GM11168 (cell line): ENCODE measurements at regions not wholly inside any gene's neighbourhood (a gene's known extent, or its start where the extent isn't known, plus 50 kb on each side); places are given as distances from the start of the nearest gene placed in this dataset.
"Not testable (repeated sequence)": the region's sequence is repeated elsewhere in the genome, so short reads cannot be mapped to it uniquely, and the experiment has no call there.

ENCODE experiments used
- in situ Hi-C: fragments of 300-500 bp; cut with MboI; formaldehyde crosslinking; loops from one replicate; pipeline ENCODE4 v1.12.0; 2022; ENCODE audit warnings: low sequenced_read_pairs; ENCODE audit not compliant: unreplicated experiment

- in situ Hi-C loops, result no loop called here
Measured at GRCh38 chr5:168117469-168117868, 174.0 kb upstream of the WWC1 start.

DNA sequence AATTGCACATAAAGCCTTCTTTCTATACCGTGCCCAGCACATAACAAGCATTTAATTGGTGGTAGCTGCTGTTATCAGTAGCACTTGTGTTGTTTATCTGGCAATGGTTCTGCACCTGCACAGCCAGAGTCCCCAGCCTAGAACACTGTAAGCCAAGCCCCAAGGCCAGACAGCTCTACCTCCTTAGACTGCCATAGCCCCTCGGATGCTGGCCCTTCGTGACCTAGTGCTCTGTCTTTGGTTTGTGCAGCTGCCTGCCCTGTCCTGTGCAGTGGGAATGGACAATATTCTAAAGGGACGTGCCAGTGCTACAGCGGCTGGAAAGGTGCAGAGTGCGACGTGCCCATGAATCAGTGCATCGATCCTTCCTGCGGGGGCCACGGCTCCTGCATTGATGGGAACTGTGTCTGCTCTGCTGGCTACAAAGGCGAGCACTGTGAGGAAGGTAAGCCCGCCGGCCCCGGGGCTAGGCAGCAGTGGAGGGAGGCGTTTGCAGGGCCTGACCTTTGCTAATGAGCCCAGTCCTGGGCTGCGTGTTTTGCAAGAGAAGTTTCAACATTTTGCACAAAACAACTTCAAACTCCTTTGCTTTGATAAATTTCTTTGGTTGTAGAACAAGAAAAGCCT, 173.3 kb upstream of the WWC1 start:
- in situ Hi-C loops, result no loop called here

DNA sequence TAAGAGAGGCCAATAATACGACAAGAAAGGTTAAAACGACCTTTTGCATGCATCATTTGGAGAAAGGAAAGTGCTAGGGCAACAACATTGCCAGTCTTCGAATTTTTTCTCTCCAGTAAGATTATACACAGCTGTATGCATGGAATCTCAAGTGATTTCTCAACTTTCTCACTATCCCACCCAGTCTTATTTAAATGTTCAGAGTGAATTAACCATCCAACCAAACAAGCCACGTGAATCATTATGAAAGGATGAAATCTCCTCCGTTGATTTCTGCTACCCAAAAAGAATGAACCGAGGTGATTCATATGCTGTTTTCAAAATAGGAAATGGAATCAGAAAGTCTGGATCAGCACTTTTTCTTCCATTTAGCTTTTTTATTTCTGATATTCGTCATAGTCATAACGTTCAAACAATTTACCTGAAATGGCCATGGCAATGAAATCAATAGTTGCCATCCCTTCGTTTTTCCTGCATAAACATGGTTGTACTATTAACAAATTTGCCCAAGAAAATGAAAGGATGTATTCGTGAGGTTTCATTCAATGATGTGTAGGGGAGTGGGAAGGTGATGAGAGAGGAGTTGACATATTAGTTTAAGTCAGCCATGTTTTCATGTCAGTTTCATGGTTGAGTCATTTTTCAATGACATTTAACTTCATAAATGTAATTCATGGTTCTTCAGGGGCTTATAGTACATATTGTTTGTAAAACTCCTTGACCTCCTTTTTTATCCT, 170.9 kb upstream of the WWC1 start:
- in situ Hi-C loops, result no loop called here

DNA sequence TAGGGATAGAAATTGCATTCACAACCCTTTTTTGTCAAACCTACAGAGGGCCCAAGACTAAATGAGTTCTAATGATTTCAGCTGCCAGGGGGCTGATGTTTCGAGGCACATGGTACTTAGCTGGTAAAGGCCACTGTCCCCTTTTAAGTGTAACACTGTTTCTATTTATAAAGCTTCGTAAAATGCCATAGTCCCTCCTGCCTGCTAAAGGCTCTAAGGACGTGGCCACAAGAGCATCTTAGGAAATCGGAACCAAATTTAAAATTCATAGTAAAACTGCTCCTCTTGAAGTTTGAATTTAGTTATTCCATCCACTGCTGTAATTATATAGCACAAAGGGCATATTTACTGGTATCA, 170.3 kb upstream of the WWC1 start:
- in situ Hi-C loops, result no loop called here

DNA sequence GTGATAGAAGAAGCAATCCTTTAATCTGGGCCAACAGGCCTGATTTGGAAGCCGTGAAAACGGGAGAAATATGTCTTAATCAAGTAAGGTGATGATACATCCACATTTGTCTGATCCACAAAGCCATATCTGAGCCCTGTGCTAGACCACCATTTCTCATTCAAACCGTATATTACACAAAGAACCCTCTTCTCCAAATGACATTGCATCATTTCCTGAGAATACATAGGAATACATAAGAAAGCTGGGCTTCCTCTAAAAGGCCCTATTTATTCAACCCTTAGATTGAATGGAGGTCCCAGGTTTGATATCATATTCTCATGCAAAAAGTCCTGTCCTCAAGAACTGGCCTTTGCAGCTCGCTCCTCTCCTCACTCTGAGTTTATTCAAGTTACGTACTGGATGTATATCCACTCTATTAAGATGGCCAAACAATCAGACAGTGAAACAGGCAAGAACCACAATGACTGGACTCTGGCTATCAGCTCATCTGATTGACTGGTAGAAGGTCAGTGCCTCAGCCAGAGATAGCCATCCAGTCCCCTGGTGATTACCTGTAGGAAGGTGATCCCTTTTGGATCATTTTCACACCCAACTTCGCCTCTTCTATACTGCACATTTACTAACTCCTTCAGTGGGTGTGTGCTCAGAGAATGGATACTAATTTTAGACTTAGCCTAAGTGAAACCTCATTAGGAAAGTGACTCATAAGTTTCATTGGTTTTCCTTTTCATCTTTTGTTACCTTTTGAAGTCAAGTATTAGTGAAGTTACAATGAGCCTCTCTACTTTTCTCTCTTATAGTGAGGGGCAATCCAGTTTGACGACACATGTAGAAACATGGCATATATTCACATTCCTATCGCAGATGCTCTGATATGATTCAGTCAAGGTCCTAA, 167.6 kb upstream of the WWC1 start:
- in situ Hi-C loops, result no loop called here

DNA sequence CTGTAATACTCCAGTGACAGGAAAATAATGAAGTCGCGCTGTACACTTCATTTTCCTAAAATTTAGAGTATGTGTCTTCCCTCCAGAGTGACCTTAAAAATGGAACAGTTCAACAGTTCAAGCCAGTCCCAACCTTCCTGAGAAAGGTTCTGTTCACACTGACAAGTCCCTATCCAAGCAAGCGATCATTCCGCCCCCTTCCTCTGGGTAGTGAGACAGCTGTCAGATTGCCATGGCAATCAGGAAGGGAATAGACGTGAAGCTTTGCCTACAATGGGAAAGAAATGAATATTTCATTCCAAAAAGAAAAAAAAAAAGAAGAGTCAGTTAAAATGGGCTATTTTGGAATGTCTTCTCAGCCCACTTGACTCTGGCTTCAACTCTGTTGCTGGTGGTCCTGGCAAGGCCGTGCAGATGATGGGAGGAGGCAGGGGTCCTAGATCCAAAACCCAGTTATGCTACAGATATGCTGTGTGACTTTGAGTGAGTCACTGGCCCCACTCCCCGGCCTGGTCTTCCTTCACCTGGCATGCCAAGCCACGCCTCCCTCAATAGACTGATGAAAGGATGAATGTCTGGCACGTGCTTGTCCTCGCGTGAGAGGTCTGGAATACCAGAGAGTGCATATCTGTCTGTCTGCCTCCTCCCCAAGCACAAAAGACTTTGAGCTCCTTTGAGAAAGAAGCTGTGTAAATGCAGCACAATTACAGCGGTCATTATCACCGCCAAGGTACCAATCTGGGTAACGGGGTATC, 165.8 kb upstream of the WWC1 start:
- in situ Hi-C loops, result no loop called here

GRCh38 chr5:168126606-168127005, 164.8 kb upstream of the WWC1 start:
- in situ Hi-C loops, result no loop called here

- in situ Hi-C loops, result no loop called here
Measured at GRCh38 chr5:168128111-168128510, 163.3 kb upstream of the WWC1 start.

DNA sequence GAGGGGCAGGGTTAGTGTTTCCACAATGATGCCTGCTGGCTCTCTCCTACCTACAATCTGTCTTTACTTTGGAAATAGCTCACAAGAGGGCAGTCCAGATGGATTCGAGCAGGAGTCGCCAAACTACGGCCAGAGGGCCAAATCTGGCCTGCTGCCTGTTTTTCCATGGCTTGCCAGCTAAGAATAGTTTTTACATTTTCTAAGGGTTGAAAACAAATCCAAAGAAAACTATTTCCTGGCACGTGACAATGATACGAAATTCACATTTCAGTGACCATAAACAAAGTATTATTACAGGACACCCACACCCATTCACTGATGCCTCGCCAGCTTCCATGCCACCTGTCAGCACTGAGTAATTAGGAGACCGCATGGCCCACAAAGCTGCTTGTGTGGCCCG, 162.9 kb upstream of the WWC1 start:
- in situ Hi-C loops, result no loop called here

- in situ Hi-C loops, result no loop called here
Measured at GRCh38 chr5:168131519-168131918, 159.9 kb upstream of the WWC1 start.

DNA sequence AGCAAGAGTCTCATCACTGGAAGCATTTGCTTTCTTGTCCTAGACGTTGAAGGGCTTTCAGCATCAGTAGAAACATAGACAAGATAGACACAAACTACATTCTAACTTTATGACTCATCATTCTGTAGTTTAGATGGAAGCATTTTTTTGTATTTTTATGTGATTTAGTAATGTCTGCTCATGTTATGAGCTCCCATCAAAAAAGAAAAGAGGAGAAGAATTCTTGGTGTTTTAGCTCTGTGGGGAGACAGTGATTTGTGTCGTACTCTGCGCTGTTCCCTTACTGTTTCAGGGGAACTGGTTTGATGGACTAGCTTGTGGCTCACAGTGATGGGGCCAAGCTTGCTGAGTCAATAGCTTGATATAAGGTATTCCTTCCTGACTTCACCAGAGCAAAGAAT, 159.2 kb upstream of the WWC1 start:
- in situ Hi-C loops, result no loop called here

DNA sequence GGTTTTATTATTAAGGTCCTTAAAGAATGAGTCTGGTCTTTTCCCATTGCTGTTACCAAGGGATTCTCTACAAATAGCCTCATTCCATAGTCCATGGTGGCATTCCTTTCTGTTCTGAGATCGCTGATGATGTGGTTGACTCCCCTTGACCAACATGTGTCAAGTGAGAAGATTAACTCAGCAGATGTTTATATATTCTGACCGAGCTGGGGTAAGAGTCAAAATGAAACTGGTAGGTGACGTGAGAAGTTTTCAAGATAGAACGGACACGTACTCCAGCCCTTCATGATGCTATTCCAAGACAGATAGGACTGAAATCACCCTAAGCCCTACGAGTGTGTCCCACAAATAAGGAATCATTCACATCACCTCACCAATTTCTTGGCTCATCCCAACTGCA, 155.5 kb upstream of the WWC1 start:
- in situ Hi-C loops, result no loop called here

GRCh38 chr5:168136340-168136739, 155.1 kb upstream of the WWC1 start:
- in situ Hi-C loops, result no loop called here

DNA sequence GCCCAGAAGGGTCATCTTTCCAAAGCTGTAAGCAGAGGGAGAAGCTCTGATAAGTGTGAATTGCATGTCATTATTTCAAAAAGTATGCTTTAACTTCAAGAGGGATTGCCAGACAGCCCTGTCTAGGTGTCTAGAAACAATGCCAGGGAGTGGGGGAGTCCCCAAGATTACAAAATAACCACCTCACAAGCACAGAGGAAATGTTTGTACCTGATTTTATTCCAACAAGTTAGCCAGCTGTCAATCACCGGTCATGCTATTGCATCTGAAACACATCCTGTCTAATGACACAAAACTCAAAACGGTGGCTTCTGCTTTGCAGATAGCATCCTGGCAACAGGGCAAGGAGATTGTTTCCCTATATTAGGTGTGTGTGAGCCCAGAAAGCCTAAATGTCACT, 154.2 kb upstream of the WWC1 start:
- in situ Hi-C loops, result no loop called here

GRCh38 chr5:168140241-168140640, 151.2 kb upstream of the WWC1 start:
- in situ Hi-C loops, result no loop called here

- in situ Hi-C loops, result no loop called here
Measured at GRCh38 chr5:168142402-168142801, 149.0 kb upstream of the WWC1 start.

GRCh38 chr5:168143521-168143920, 147.9 kb upstream of the WWC1 start:
- in situ Hi-C loops, result not testable (repeated sequence)

GRCh38 chr5:168147106-168147505, 144.3 kb upstream of the WWC1 start:
- in situ Hi-C loops, result no loop called here

DNA sequence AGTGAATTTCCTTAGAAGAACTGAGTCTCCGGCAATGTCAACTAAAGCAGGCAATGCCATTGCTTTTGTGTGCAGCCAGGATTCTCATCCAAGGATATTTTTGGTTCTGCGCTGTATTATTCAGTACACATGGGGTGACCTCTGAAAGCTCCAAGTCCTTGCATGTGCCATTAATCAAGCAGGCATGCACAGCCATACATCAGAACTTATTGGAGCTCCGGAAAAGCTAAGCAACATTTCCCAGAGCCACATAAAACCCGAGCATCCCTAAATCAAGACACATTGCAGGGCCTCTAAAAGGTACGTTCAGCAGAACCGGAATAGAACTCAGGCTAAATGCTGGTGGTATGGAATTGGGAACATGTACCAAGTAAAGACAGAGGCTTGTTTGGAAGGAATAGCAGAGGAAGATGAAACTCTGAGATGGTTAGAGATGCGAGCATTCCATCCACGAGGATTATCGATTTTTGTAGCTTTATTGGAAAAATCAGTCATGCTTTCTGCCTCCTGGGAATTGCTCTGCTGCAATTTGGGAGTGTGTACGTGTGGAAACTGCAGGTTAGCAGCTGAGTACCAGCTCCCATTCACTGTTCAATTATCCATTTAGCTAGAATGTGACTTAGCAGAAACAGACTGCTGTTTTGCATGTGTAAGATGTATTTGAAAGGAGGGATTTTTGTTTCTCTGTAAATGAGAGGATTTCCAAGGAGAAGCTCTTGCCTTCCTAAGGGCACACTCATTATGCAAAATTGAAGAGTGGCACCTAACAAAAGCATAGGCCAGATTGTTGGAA, 143.7 kb upstream of the WWC1 start:
- in situ Hi-C loops, result no loop called here

- in situ Hi-C loops, result no loop called here
Measured at GRCh38 chr5:168151041-168151440, 140.4 kb upstream of the WWC1 start.
